Frontal cortex (tissue), 3 donors: ENCODE measurements at regions not wholly inside any gene's neighbourhood (a gene's known extent, or its start where the extent isn't known, plus 50 kb on each side); places are given as distances from the start of the nearest gene placed in this dataset.
"Not testable (repeated sequence)": the region's sequence is repeated elsewhere in the genome, so short reads cannot be mapped to it uniquely, and the experiment has no call there.

Experiments
- DNase-seq, 2 donors: peaks; one replicate each; pipeline ENCODE4 v3.0.0; 2012; ENCODE audit warnings: low spot score in 2 of 2
- FAIRE-seq: peaks from 2 replicates; lab custom pipeline; 2012; peaks lifted over from hg19 to GRCh38; lab: Jason Lieb, UNC
- donor health status: control.
- donor health status: control.
- donor health status: control.

GRCh38 chr6:73965539-73966029, 269.6 kb downstream of the CD109 start:
- FAIRE-seq (no peak), DNase-seq (no peak)

DNA sequence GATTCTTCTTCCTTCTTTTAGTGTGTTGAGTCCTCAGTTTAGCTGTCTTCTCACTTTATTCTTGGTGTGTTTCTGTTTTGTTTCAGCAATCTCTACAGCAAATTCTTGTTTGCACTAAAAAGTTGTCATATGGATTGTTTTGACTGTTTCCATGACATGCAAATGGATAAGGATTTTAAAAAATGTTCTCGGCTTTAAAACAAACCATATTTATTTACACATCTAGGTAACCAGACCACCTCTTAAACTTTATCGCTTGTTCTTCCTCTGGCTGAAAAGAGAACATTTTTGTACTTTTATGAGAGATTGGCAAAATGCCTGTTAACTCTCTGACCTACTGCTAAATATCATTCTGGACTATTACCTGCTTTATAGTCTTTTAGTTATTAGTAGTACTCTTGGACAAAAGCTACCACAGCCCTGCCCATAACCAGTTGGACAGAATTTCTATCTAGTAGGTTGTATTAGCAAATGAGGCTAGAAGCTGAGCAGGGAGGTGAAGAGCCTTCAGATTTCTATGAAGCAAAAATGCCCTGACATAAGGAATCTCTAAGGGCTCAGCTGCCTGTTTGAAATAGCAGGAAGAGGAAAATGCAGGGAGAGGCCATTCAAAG, 268.3 kb downstream of the CD109 start:
- DNase-seq (no peak), FAIRE-seq (no peak)

- no peak for FAIRE-seq
- DNase-seq, result no peak
These were observed 266.9 kb downstream of the CD109 start for GRCh38 chr6:73962884-73963283.

DNA sequence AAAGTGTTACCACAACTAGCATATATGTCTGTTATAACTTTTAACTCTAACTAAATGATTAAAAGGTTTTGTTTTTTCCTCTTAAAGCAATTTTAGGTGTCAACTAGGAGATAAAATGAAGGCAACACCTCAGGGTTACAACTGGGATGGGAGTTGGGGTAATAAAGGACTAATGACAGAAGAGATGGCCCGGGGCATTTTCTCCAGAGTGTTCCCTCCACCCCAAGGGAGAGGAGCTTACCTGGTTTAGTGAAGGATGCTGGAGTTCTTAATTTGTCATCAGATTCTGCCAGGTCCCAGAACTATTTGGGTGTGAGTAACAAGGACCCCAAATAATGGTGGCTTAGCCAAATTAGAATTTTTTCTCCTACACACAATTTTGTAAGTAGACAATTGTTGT, 260.3 kb downstream of the CD109 start:
- DNase-seq (no peak), FAIRE-seq (no peak)

DNA sequence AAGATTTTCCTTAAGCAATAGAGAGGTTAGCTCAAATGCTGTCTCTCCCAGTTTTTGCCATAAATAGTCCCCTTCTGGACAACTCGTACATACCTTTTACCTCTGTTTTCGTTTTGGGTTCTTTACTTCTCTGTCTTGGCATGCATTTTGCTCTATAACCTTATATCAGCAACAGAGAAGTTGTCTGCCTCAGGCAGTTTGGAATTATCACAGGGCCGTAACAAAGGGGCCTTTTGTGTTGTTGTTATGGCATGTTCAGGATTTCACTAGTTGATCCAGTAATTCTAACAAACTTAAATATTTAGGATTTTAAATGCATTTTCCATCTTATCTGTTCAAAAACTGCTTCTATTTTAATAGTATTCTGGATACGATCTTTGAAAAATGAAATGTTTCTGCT, 259.8 kb downstream of the CD109 start:
- FAIRE-seq, result no peak

GRCh38 chr6:73954881-73955280, 258.9 kb downstream of the CD109 start:
- FAIRE-seq, result no peak
- no peak for DNase-seq

More for the DNA sequence above, 259.8 kb downstream of the CD109 start:
- no peak for DNase-seq

DNA sequence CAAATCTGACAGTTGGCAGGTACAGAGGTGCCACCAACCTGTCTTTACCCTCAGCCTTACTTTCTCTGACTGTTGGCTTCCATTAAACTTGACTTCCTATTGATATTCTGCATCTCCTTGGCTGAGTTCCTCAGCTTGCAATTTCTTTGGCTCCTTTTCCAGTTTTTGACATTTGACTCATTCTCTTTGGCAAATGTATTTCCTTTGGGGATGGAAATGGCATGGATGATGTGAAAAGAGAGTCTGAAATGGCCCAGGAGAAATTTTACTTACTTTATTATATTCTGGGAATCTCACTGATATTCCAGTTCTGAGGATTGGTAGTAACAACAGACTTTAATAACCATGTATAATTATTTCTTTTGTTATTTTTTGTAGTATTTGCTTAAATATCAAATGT, 255.2 kb downstream of the CD109 start:
- DNase-seq (no peak), FAIRE-seq (no peak)

- no peak for FAIRE-seq
- no peak for DNase-seq
These were observed 248.1 kb downstream of the CD109 start for GRCh38 chr6:73943930-73944652.

- FAIRE-seq (no peak), DNase-seq (no peak)
These were observed 247.4 kb downstream of the CD109 start for GRCh38 chr6:73943411-73943810.

DNA sequence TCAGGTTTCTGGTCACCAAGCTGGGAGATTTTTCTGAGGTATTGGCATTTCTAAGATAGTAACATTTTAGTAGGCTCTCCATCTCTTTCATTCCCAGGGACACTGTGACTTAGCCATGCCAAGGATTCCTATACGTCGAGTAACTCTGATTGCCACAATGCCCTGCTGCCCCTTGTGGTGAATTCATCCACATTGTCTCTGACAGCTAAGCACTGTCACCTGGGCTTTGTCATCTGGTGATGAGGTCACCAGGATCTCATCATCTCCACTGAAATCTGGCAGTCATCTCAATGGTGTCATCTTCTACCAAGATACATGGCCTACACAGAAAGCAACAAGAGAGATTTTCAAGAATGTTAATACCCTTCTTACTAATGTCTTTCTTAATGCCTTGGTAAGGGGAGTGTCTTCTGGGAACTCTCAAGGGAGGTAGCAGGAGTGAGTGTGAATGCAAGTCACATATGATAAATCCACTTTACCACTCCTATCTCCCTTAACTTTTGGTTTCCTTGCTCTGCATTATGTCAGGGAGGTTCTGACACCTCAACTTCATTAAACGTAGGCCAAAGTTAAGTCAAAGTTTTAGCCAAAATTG, 246.7 kb downstream of the CD109 start:
- FAIRE-seq (no peak), DNase-seq (no peak)

DNA sequence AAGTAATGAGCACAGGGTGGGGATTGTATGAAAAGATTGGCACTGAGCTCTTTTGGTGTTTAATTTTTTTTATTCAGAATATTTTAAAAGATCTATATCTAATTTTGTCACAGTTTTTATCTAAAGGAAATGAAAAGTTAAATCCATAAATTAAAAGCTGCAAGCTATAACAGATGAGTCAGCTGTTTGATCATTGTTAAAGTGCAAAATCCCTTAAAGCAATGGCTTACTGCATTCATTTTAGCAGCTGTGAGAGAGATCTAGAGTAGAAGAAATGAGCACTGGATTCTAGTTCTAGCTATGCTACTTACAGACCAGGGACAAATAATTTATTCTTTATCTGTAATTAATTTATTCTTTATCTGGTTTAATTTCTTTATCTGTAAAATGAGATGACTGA, 245.9 kb downstream of the CD109 start:
- DNase-seq (no peak), FAIRE-seq (no peak)

GRCh38 chr6:73937805-73938204, 241.8 kb downstream of the CD109 start:
- FAIRE-seq (no peak), DNase-seq (no peak)

GRCh38 chr6:73932866-73933265, 236.9 kb downstream of the CD109 start:
- FAIRE-seq (no peak), DNase-seq (no peak)

GRCh38 chr6:73929405-73929804, 233.4 kb downstream of the CD109 start:
- no peak for FAIRE-seq

GRCh38 chr6:73927421-73927820, 231.4 kb downstream of the CD109 start:
- DNase-seq (no peak), FAIRE-seq (no peak)

More at GRCh38 chr6:73929405-73929804, 233.4 kb downstream of the CD109 start:
- DNase-seq, result no peak

GRCh38 chr6:73925703-73926102, 229.7 kb downstream of the CD109 start:
- FAIRE-seq, DNase-seq: not testable (repeated sequence)

GRCh38 chr6:73923905-73924485, 228.0 kb downstream of the CD109 start:
- DNase-seq (no peak), FAIRE-seq (no peak)

DNA sequence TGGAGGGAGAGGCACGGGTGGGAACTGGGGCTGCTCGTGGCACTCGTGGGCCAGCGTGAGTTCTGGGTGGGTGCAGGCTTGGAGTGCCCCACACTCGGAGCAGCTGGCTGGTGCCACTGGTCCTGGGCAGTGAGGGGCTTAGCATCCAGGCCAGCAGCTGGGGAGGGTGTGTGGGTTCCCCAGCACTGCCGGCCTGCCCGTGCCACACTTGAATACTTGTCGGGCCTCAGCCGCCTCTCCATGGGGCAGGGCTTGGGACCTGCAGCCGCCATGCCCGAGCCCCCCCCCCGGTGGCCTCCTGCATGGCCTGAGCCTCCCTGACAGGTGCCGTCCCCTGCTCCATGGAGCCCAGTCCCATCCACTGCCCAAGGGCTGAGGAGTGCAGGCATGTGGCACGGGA, 207.2 kb downstream of the CD109 start:
- FAIRE-seq (no peak), DNase-seq (no peak)

- FAIRE-seq, result no peak
- DNase-seq, result no peak
These were observed 206.0 kb downstream of the CD109 start for GRCh38 chr6:73901986-73902385.

- no peak for FAIRE-seq
- DNase-seq, result no peak
These were observed 205.3 kb downstream of the CD109 start for GRCh38 chr6:73901311-73901710.

DNA sequence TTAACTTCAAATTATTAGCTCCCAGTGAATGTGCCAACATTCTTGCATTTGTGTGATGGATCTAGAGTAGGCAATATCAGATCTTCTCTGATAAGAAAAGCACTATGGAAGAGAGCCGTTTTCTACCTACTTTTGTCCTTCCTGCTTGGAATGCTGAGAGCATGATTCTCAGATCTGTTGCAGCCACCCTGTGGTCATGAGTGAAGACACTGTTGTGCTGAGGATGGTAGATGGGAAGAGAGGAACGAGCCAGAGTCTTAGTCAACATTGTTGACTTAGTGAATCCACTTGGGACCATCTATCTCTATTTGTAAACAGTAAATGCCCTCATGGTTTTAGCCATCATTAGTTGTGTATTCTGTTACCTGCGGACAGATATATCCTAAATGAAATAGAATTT, 202.6 kb downstream of the CD109 start:
- no peak for FAIRE-seq

More for the DNA sequence above, 202.6 kb downstream of the CD109 start:
- no peak for DNase-seq
